Neural progenitor cell (in vitro differentiated cells): ENCODE measurements at regions not wholly inside any gene's neighbourhood (a gene's known extent, or its start where the extent isn't known, plus 50 kb on each side); places are given as distances from the start of the nearest gene placed in this dataset.

ENCODE experiments used
- DNase-seq: peaks from one replicate; pipeline ENCODE4 v3.0.0-alpha.2; 2016; ENCODE audit warnings: low spot score
- H2AFZ ChIP-seq: fragments of 200-600 bp; sonication (generic); replicated peaks from 2 replicates; pipeline ENCODE4 v1.6.1; 2016; ENCODE audit warnings: antibody characterized with exemption
- H3F3A ChIP-seq: fragments of 200-600 bp; sonication (generic); 2 replicates; pipeline ENCODE4 v1.6.1; 2016; ENCODE audit warnings: antibody characterized with exemption, low read depth
- H3K27ac ChIP-seq: fragments of 200-600 bp; sonication (generic); 2 replicates; pipeline ENCODE4 v1.5.1; 2016; ENCODE audit warnings: mild to moderate bottlenecking
- H3K27me3 ChIP-seq: fragments of 200-600 bp; sonication (generic); 2 replicates; pipeline ENCODE4 v1.6.1; 2016; ENCODE audit warnings: mild to moderate bottlenecking, moderate library complexity
- H3K36me3 ChIP-seq: fragments of 200-600 bp; sonication (generic); 2 replicates; pipeline ENCODE4 v1.5.1; 2016
- H3K4me1 ChIP-seq: fragments of 200-600 bp; sonication (generic); 2 replicates; pipeline ENCODE4 v1.6.1; 2016; ENCODE audit warnings: mixed run types
- H3K4me2 ChIP-seq: fragments of 200-600 bp; sonication (generic); 2 replicates; pipeline ENCODE4 v1.6.1; 2016
- H3K4me3 ChIP-seq: fragments of 200-600 bp; sonication (generic); 2 replicates; pipeline ENCODE4 v1.5.1; 2016
- H3K79me2 ChIP-seq: fragments of 200-600 bp; sonication (generic); 2 replicates; pipeline ENCODE4 v1.6.1; 2016; ENCODE audit warnings: low read depth
- H3K9ac ChIP-seq: fragments of 200-600 bp; sonication (generic); 2 replicates; pipeline ENCODE4 v1.6.1; 2016
- H3K9me3 ChIP-seq: fragments of 200-600 bp; sonication (generic); 2 replicates; pipeline ENCODE4 v1.5.1; 2016; ENCODE audit warnings: low read depth
- H4K20me1 ChIP-seq: fragments of 200-600 bp; sonication (generic); 2 replicates; pipeline ENCODE4 v1.6.1; 2016; ENCODE audit warnings: low read depth
- H3K27ac Mint-ChIP-seq: 3 replicates; pipeline ENCODE4 v1.8.0; 2021; ENCODE audit warnings: mixed read lengths
- H3K27me3 Mint-ChIP-seq: 2 replicates; pipeline ENCODE4 v1.8.0; 2022; ENCODE audit warnings: low read depth, mild to moderate bottlenecking, inconsistent platforms, moderate library complexity, mixed read lengths; ENCODE audit not compliant: insufficient read depth
- H3K36me3 Mint-ChIP-seq: 3 replicates; pipeline ENCODE4 v1.8.0; 2021; ENCODE audit warnings: mixed read lengths
- H3K4me1 Mint-ChIP-seq: 3 replicates; pipeline ENCODE4 v1.8.0; 2021; ENCODE audit warnings: mixed read lengths
- H3K4me3 Mint-ChIP-seq: 3 replicates; pipeline ENCODE4 v1.8.0; 2021; ENCODE audit warnings: mild to moderate bottlenecking, moderate library complexity, mixed read lengths
- H3K9me3 Mint-ChIP-seq: 3 replicates; pipeline ENCODE4 v1.8.0; 2020; ENCODE audit warnings: mixed read lengths
- EZH2 ChIP-seq: fragments of 200-600 bp; sonication (generic); IDR thresholded peaks from 2 replicates; pipeline ENCODE4 v1.6.1; 2017; ENCODE audit warnings: antibody characterized with exemption, mild to moderate bottlenecking, moderate library complexity
- EZH2phosphoT487 ChIP-seq: fragments of 200-600 bp; sonication (generic); IDR thresholded peaks from 2 replicates; pipeline ENCODE4 v1.6.1; 2017; ENCODE audit warnings: antibody characterized with exemption
- TF ChIP-seq, protein P1 (sequence below): fragments of 200-600 bp; sonication (generic); IDR thresholded peaks from 2 replicates; pipeline ENCODE4 v1.5.1; 2017; ENCODE audit warnings: antibody characterized with exemption, mild to moderate bottlenecking

DNA sequence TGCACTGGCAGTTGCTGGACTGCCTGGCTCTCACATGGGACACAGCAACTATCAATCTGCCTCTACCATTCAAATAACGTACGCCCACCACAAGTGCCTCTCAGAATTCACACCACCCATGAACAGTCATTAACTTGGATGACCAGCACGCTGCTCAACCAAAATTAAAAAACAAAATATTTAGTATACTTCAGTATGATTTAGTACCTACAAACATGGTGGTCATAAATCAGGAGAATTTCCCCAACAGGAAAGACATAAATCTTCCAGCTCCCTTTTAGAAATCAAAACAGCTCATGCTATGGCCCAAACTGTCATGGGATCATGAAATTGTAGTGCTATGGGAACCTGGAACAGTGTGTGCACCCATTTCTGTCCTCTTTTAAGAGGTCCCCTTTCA, 317.4 kb upstream of the ETAA1 start:
- Histone ChIP-seq H3K27me3 (no peaks in the 10 kb centered on the region), H3K9ac (no peak overlapping the region), H3K79me2 (no peaks in the 10 kb centered on the region), H3F3A (no peaks in the 10 kb centered on the region), H3K4me1 (no peaks in the 10 kb centered on the region), H2AFZ (no peak overlapping the region), H3K36me3 (no peaks in the 10 kb centered on the region), H4K20me1 (no peaks in the 10 kb centered on the region), H3K4me2 (no peak overlapping the region), H3K4me3 (no peak overlapping the region), H3K9me3 (no peaks in the 10 kb centered on the region), H3K27ac (no peak overlapping the region)
- peaks cover 2% of the 10 kb centered on the region for H3K27me3 Mint-ChIP-seq
- H3K36me3 Mint-ChIP-seq = no peaks in the 10 kb centered on the region
- no peak for DNase-seq
- H3K9me3 Mint-ChIP-seq = no peaks in the 10 kb centered on the region
- peak overlapping the region; percentile 13 for H3K27ac Mint-ChIP-seq
- TF ChIP-seq EZH2 = no peak
- TF ChIP-seq, protein P1, sequence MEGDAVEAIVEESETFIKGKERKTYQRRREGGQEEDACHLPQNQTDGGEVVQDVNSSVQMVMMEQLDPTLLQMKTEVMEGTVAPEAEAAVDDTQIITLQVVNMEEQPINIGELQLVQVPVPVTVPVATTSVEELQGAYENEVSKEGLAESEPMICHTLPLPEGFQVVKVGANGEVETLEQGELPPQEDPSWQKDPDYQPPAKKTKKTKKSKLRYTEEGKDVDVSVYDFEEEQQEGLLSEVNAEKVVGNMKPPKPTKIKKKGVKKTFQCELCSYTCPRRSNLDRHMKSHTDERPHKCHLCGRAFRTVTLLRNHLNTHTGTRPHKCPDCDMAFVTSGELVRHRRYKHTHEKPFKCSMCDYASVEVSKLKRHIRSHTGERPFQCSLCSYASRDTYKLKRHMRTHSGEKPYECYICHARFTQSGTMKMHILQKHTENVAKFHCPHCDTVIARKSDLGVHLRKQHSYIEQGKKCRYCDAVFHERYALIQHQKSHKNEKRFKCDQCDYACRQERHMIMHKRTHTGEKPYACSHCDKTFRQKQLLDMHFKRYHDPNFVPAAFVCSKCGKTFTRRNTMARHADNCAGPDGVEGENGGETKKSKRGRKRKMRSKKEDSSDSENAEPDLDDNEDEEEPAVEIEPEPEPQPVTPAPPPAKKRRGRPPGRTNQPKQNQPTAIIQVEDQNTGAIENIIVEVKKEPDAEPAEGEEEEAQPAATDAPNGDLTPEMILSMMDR = no peak
- no peak for TF ChIP-seq EZH2phosphoT487
- no peaks in the 10 kb centered on the region for H3K4me1 Mint-ChIP-seq
- no peak overlapping the region for H3K4me3 Mint-ChIP-seq

DNA sequence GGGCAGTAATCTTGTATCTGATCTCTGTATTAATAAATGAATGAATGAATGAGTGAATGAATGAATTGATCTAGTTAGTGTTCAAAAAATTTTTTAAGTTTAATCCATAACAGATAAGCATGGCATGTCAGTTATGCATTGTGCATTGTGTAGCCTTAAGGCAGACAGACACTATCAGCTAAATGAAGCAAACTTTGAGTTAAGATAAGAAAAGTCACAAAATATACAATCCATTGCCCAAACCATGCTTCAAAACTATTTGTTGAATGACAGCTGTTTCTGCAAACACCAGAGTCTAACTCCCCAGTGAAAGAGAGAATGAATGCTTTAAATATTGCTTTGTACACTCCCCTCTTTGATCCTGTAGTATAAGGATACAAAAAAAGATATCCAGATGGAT, 314.3 kb upstream of the ETAA1 start:
- H3K36me3 Mint-ChIP-seq = no peaks in the 10 kb centered on the region
- no peak overlapping the region for H3K27ac ChIP-seq
- H3K4me3 Mint-ChIP-seq = no peak overlapping the region
- H3K9me3 Mint-ChIP-seq = no peaks in the 10 kb centered on the region
- no peaks in the 10 kb centered on the region for H3K4me1 ChIP-seq
- no peak overlapping the region for H3K9ac ChIP-seq
- no peak for TF ChIP-seq EZH2
- TF ChIP-seq EZH2phosphoT487 = no peak
- TF ChIP-seq, protein P1 = no peak
- no peak overlapping the region for H3K4me2 ChIP-seq
- no peaks in the 10 kb centered on the region for H3K27me3 ChIP-seq
- H2AFZ ChIP-seq = no peak overlapping the region
- H3K27me3 Mint-ChIP-seq = peaks cover 2% of the 10 kb centered on the region
- no peaks in the 10 kb centered on the region for H3F3A ChIP-seq
- DNase-seq = no peak
- H4K20me1 ChIP-seq = no peaks in the 10 kb centered on the region
- no peak overlapping the region for H3K4me3 ChIP-seq
- no peaks in the 10 kb centered on the region for H3K9me3 ChIP-seq
- no peaks in the 10 kb centered on the region for H3K36me3 ChIP-seq
- H3K4me1 Mint-ChIP-seq = peaks cover 2% of the 10 kb centered on the region
- H3K79me2 ChIP-seq = no peaks in the 10 kb centered on the region
- H3K27ac Mint-ChIP-seq = no peak overlapping the region

DNA sequence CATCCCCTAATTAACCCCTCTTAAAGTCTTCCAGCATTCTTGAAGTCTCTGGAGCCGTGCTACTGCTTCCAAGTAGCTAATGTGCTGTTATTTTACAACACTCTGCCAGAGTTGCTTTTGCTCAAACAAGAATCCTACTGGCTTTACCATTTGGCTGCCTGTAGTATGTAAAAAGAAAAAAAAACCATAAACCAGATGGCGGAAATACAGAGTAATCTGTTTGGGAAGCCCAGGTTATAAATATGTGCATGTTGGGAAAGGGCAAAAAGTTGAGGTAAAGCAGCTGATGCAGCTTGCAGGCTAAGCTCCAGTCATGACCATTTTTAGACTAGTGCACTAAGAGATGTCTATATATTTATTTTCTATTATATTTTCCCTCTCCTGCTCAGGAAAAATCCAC, 313.2 kb upstream of the ETAA1 start:
- no peak overlapping the region for H2AFZ ChIP-seq
- no peak overlapping the region for H3K9ac ChIP-seq
- H3K9me3 ChIP-seq = no peaks in the 10 kb centered on the region
- no peaks in the 10 kb centered on the region for H3F3A ChIP-seq
- no peaks in the 10 kb centered on the region for H3K4me1 ChIP-seq
- Mint-ChIP-seq H3K27me3 (peaks cover 2% of the 10 kb centered on the region), H3K36me3 (no peaks in the 10 kb centered on the region), H3K4me1 (peaks cover 2% of the 10 kb centered on the region), H3K4me3 (no peak overlapping the region), H3K27ac (no peak overlapping the region), H3K9me3 (no peaks in the 10 kb centered on the region)
- H4K20me1 ChIP-seq = no peaks in the 10 kb centered on the region
- no peak for DNase-seq
- TF ChIP-seq, protein P1 = no peak
- no peak for TF ChIP-seq EZH2phosphoT487
- TF ChIP-seq EZH2 = no peak
- H3K79me2 ChIP-seq = no peaks in the 10 kb centered on the region
- H3K36me3 ChIP-seq = no peaks in the 10 kb centered on the region
- no peak overlapping the region for H3K4me3 ChIP-seq
- H3K4me2 ChIP-seq = no peak overlapping the region
- no peak overlapping the region for H3K27ac ChIP-seq
- H3K27me3 ChIP-seq = no peaks in the 10 kb centered on the region

DNA sequence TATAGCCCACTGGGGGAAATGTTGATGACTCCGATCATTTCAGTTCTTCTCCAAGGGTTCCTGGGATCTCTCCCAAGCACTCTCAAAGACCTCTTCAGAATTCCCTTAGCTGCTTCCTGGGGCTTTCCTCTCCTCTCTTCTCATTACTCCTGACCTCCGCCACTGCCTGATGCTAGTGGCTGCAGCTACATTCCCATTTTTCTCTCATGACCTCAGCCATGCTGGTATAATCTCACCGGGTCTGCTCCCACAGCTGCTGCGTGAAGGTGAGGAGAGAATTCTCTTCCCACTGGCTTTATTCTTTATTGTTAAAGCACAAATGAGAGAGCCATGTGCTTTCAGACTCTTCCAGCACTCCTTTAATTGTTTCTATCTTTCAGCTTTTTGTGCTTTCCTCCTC, 312.0 kb upstream of the ETAA1 start:
- H3K36me3 ChIP-seq = no peaks in the 10 kb centered on the region
- H4K20me1 ChIP-seq = no peaks in the 10 kb centered on the region
- no peaks in the 10 kb centered on the region for H3K36me3 Mint-ChIP-seq
- H3K4me1 Mint-ChIP-seq = peaks cover 2% of the 10 kb centered on the region
- no peaks in the 10 kb centered on the region for H3K4me1 ChIP-seq
- no peaks in the 10 kb centered on the region for H3K79me2 ChIP-seq
- H3K4me2 ChIP-seq = no peak overlapping the region
- DNase-seq = no peak
- no peaks in the 10 kb centered on the region for H3K27me3 ChIP-seq
- H3K27ac Mint-ChIP-seq = no peak overlapping the region
- TF ChIP-seq EZH2 (no peak), EZH2phosphoT487 (no peak)
- TF ChIP-seq, protein P1 = no peak
- no peak overlapping the region for H3K4me3 Mint-ChIP-seq
- H3K4me3 ChIP-seq = no peak overlapping the region
- H3K9ac ChIP-seq = no peak overlapping the region
- no peaks in the 10 kb centered on the region for H3K9me3 ChIP-seq
- H2AFZ ChIP-seq = no peak overlapping the region
- H3K9me3 Mint-ChIP-seq = no peaks in the 10 kb centered on the region
- H3K27me3 Mint-ChIP-seq = no peaks in the 10 kb centered on the region
- H3K27ac ChIP-seq = no peak overlapping the region
- H3F3A ChIP-seq = no peaks in the 10 kb centered on the region
